PC-9 (cell line): ENCODE measurements at regions not wholly inside any gene's neighbourhood (a gene's known extent, or its start where the extent isn't known, plus 50 kb on each side); places are given as distances from the start of the nearest gene placed in this dataset.
"Not testable (repeated sequence)": the region's sequence is repeated elsewhere in the genome, so short reads cannot be mapped to it uniquely, and the experiment has no call there.

Source experiments
- BruUV-seq: library from RNA; stranded (reverse); fragments of 400-500 nt; replicated peaks from 2 replicates; lab custom pipeline; 2021; lab: Mats Ljungman, UMichigan
- CTCF ChIA-PET: fragments of 300-600 bp; sonication (Branson Sonifier 250); formaldehyde crosslinking; loops from one replicate; lab custom pipeline; 2022; ENCODE audit warnings: antibody characterized with exemption; lab: Charles Lee
- POLR2A ChIA-PET: fragments of 300-600 bp; sonication (Branson Sonifier 250); formaldehyde crosslinking; loops from one replicate; lab custom pipeline; 2022; ENCODE audit warnings: antibody characterized with exemption; ENCODE audit not compliant: unreplicated experiment; lab: Charles Lee
- DNase-seq, 2 experiments: peaks; one replicate each; pipeline versions ENCODE4 v3.0.0 to v3.0.0-alpha.2; 2015 to 2022; ENCODE audit warnings: mixed read lengths in 1 of 2
- H2AFZ ChIP-seq: fragments of 200-600 bp; sonication (generic); 2 replicates; pipeline ENCODE4 v1.8.1; 2017; ENCODE audit warnings: antibody characterized with exemption
- H3F3A ChIP-seq: fragments of 200-600 bp; sonication (generic); 2 replicates; pipeline ENCODE4 v1.8.1; 2017; ENCODE audit warnings: antibody characterized with exemption, mild to moderate bottlenecking, low read depth; ENCODE audit not compliant: insufficient read depth
- H3K27ac ChIP-seq: fragments of 200-600 bp; sonication (generic); 2 replicates; pipeline ENCODE4 v1.6.1; 2016; ENCODE audit warnings: mixed run types
- H3K27me3 ChIP-seq: fragments of 200-600 bp; sonication (generic); 2 replicates; pipeline ENCODE4 v1.6.1; 2016; ENCODE audit warnings: low read depth, mixed run types; ENCODE audit not compliant: insufficient read depth
- H3K36me3 ChIP-seq: fragments of 200-600 bp; sonication (generic); 2 replicates; pipeline ENCODE4 v1.6.1; 2016; ENCODE audit warnings: low read depth, mixed run types
- H3K4me1 ChIP-seq: fragments of 200-600 bp; sonication (generic); replicated peaks from 2 replicates; pipeline ENCODE4 v1.6.1; 2016; ENCODE audit warnings: mixed run types; ENCODE audit not compliant: insufficient read depth
- H3K4me2 ChIP-seq: fragments of 200-600 bp; sonication (generic); 2 replicates; pipeline ENCODE4 v1.6.1; 2017; ENCODE audit warnings: mixed run types
- H3K4me3 ChIP-seq: fragments of 200-600 bp; sonication (generic); 2 replicates; pipeline ENCODE4 v1.6.1; 2016; ENCODE audit warnings: mixed run types
- H3K79me2 ChIP-seq: fragments of 200-600 bp; sonication (generic); 2 replicates; pipeline ENCODE4 v1.6.1; 2017; ENCODE audit warnings: low read depth, mixed run types
- H3K9me2 ChIP-seq: fragments of 200-600 bp; sonication (generic); 2 replicates; pipeline ENCODE4 v1.8.1; 2017; ENCODE audit warnings: mild to moderate bottlenecking; ENCODE audit not compliant: insufficient read depth
- H3K9me3 ChIP-seq: fragments of 200-600 bp; sonication (generic); 2 replicates; pipeline ENCODE4 v1.8.1; 2016; ENCODE audit warnings: low read depth; ENCODE audit not compliant: insufficient read depth
- H4K20me1 ChIP-seq: fragments of 200-600 bp; sonication (generic); 2 replicates; pipeline ENCODE4 v1.8.1; 2017; ENCODE audit not compliant: insufficient read depth
- CTCF ChIP-seq: fragments of 200-600 bp; sonication (generic); conservative IDR thresholded peaks from 2 replicates; pipeline ENCODE4 v1.6.1; 2017; ENCODE audit warnings: mixed run types, antibody characterized with exemption, mild to moderate bottlenecking, moderate library complexity
- EZH2 ChIP-seq: fragments of 200-600 bp; sonication (generic); IDR thresholded peaks from 2 replicates; pipeline ENCODE4 v1.8.0; 2017; ENCODE audit warnings: antibody characterized with exemption, low read depth
- intact Hi-C: fragments of 100-400 bp; cut with micrococcal nuclease; formaldehyde crosslinking; loops from one replicate; pipeline ENCODE4 v1.10.0; 2022; ENCODE audit not compliant: unreplicated experiment

GRCh38 chrX:121871122-121871521 lies 823.7 kb downstream of the GLUD2 start:
- no peaks in the 10 kb centered on the region for H3K4me1 ChIP-seq
- no TSS peak for BruUV-seq

GRCh38 chrX:121876305-121876704 lies 828.9 kb downstream of the GLUD2 start:
- POLR2A ChIA-PET: no interaction called here
- intact Hi-C loops: no loop called here
- CTCF ChIA-PET: no interaction called here

More at GRCh38 chrX:121871122-121871521, 823.7 kb downstream of the GLUD2 start:
- DNase-seq: no peak
- Histone ChIP-seq H2AFZ (no peak overlapping the region), H4K20me1 (no peaks in the 10 kb centered on the region; the same call in 1 of the 2 replicates), H3K27me3 (no peaks in the 10 kb centered on the region), H3K4me2 (no peak overlapping the region), H3K79me2 (no peaks in the 10 kb centered on the region), H3K9me3 (no peaks in the 10 kb centered on the region), H3K4me3 (no peak overlapping the region), H3K9me2 (0 out of 2 replicates have a peak, but pooled peaks cover 6% of the 10 kb centered on the region), H3F3A (no peaks in the 10 kb centered on the region), H3K27ac (no peak overlapping the region), H3K36me3 (no peaks in the 10 kb centered on the region)
- CTCF ChIA-PET: no interaction called here
- POLR2A ChIA-PET: no interaction called here
- intact Hi-C loops: no loop called here
- TF ChIP-seq CTCF (no peak), EZH2 (no peak)

DNA sequence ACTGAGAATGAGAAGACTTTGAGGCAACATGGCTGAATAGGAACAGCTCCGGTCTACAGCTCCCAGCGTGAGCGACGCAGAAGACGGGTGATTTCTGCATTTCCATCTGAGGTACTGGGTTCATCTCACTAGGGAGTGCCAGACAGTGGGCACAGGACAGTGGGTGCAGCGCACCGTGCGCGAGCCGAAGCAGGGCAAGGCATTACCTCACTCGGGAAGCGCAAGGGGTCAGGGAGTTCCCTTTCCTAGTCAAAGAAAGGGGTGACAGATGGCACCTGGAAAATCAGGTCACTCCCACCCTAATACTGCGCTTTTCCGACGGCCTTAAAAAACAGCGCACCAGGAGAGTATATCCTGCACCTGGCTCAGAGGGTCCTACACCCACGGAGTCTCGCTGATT lies 829.9 kb downstream of the GLUD2 start:
- H3K4me1 ChIP-seq, H3K4me3 ChIP-seq, H2AFZ ChIP-seq, H3K27me3 ChIP-seq, H4K20me1 ChIP-seq, CTCF ChIA-PET, intact Hi-C loops, POLR2A ChIA-PET, H3K36me3 ChIP-seq, H3K9me3 ChIP-seq, H3F3A ChIP-seq, DNase-seq, H3K9me2 ChIP-seq, H3K79me2 ChIP-seq, H3K27ac ChIP-seq, H3K4me2 ChIP-seq, BruUV-seq: not testable (repeated sequence)

More at GRCh38 chrX:121876305-121876704, 828.9 kb downstream of the GLUD2 start:
- no peak overlapping the region for H2AFZ ChIP-seq
- no peak overlapping the region for H3K27ac ChIP-seq
- DNase-seq: no peak
- BruUV-seq: no TSS peak
- no peaks in the 10 kb centered on the region; the same call in 1 of the 2 replicates for H4K20me1 ChIP-seq
- no peaks in the 10 kb centered on the region for H3K79me2 ChIP-seq
- H3K9me3 ChIP-seq: no peaks in the 10 kb centered on the region
- no peak overlapping the region for H3K4me3 ChIP-seq
- H3K9me2 ChIP-seq: no peaks in the 10 kb centered on the region
- H3K4me2 ChIP-seq: no peak overlapping the region
- no peaks in the 10 kb centered on the region for H3K36me3 ChIP-seq
- no peaks in the 10 kb centered on the region for H3F3A ChIP-seq
- TF ChIP-seq CTCF: no peak
- no peak for TF ChIP-seq EZH2
- no peaks in the 10 kb centered on the region for H3K4me1 ChIP-seq
- H3K27me3 ChIP-seq: no peaks in the 10 kb centered on the region

DNA sequence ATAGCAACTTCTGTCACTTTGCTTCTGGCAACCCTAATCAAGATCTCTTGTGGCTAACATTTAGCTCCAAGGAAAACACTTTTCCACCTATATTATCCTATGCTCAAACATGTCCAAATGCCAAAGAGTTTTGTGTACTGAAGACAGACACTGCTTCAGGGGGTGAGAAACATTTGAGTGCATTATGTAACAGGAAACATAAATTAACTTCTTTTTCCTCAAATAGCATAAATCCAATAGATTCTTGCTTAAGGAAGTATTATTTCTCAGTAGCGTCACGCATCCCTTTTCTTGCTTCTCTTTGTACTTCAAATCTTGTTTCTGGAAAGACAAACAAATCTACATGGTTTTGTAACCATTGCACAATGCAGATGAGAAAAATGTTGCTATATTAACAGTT lies 839.1 kb downstream of the GLUD2 start:
- Histone ChIP-seq H3K9me3 (no peaks in the 10 kb centered on the region), H3K9me2 (no peaks in the 10 kb centered on the region), H2AFZ (no peak overlapping the region), H3K4me1 (no peaks in the 10 kb centered on the region), H3K4me2 (no peak overlapping the region), H3F3A (no peaks in the 10 kb centered on the region), H4K20me1 (no peaks in the 10 kb centered on the region), H3K27me3 (no peaks in the 10 kb centered on the region), H3K36me3 (no peaks in the 10 kb centered on the region), H3K4me3 (no peak overlapping the region), H3K27ac (no peak overlapping the region), H3K79me2 (no peaks in the 10 kb centered on the region)
- ChIA-PET CTCF (no interaction called here), POLR2A (no interaction called here)
- DNase-seq: no peak
- TF ChIP-seq CTCF (no peak), EZH2 (no peak)
- intact Hi-C loops: no loop called here
- no TSS peak for BruUV-seq
